Tibial nerve (tissue), 4 donors: ENCODE measurements at regions not wholly inside any gene's neighbourhood (a gene's known extent, or its start where the extent isn't known, plus 50 kb on each side); places are given as distances from the start of the nearest gene placed in this dataset.
"Not testable (repeated sequence)": the region's sequence is repeated elsewhere in the genome, so short reads cannot be mapped to it uniquely, and the experiment has no call there.

Experiments
- DNase-seq, 2 donors: peaks; one replicate each; pipeline ENCODE4 v3.0.0-alpha.2; 2019; ENCODE audit warnings: low spot score in 2 of 2
- H3K27ac ChIP-seq, 4 donors: fragments of 200-600 bp; sonication (generic) in 3 of 4; one replicate each; pipeline ENCODE4 v1.5.1; 2017 to 2019; ENCODE audit warnings: mild to moderate bottlenecking in 1 of 4
- H3K27me3 ChIP-seq, 2 donors: fragments of 200-600 bp; sonication (generic) in 1 of 2; one replicate each; pipeline versions ENCODE4 v1.5.1 to v1.6.0; 2017 to 2019
- H3K36me3 ChIP-seq, 3 donors: fragments of 200-600 bp; sonication (generic); one replicate each; pipeline ENCODE4 v1.5.1; 2018 to 2019
- H3K4me1 ChIP-seq, 4 donors: fragments of 200-600 bp; sonication (generic) in 3 of 4; one replicate each; pipeline ENCODE4 v1.5.1; 2017 to 2019
- H3K4me3 ChIP-seq, 4 donors: fragments of 200-600 bp; sonication (generic) in 3 of 4; one replicate each; pipeline ENCODE4 v1.5.1; 2017 to 2019; ENCODE audit warnings: mild to moderate bottlenecking in 1 of 4, moderate library complexity in 1 of 4
- H3K9me3 ChIP-seq, 4 donors: fragments of 200-600 bp; sonication (generic) in 3 of 4; one replicate each; pipeline ENCODE4 v1.5.1; 2017 to 2019
- CTCF ChIP-seq, 5 experiments: fragments of 200-600 bp in 3 of 5; fragments of 450-650 bp in 2 of 5; sonication (generic) in 3 of 5; IDR thresholded peaks; one replicate each; pipeline ENCODE4 v1.5.1; 2016 to 2019; ENCODE audit warnings: antibody characterized with exemption in 5 of 5, mild to moderate bottlenecking in 3 of 5, moderate library complexity in 2 of 5
- EP300 ChIP-seq, 2 donors: sonication (generic); formaldehyde crosslinking; IDR thresholded peaks; one replicate each; pipeline ENCODE4 v1.6.1; 2017; ENCODE audit warnings: antibody characterized with exemption in 2 of 2, mild to moderate bottlenecking in 1 of 2
- POLR2A ChIP-seq, 2 donors: fragments of 450-650 bp; IDR thresholded peaks; one replicate each; pipeline ENCODE4 v1.6.1; 2017; ENCODE audit warnings: antibody characterized with exemption in 2 of 2, mild to moderate bottlenecking in 2 of 2, moderate library complexity in 2 of 2
- WGBS, 2 donors: methylation state at CpG; one replicate each; pipeline ENCODE4 v1.1.5; 2018; 5-methylcytosine and 5-hydroxymethylcytosine counted together

GRCh38 chr6:56727097-56727850 is 84.6 kb upstream of the DST start:
- WGBS, 2 donors: 66 to 68% methylated on average over 4 of the region's 4 CpGs
- Histone ChIP-seq H3K27ac (no peak overlapping the region), H3K4me3 (no peak overlapping the region), H3K27me3 (no peaks in the 10 kb centered on the region), H3K9me3 (no peaks in the 10 kb centered on the region), H3K4me1 (peaks cover 0 to 53% (median 14%) of the 10 kb centered on the region in 4 donors), H3K36me3 (no peaks in the 10 kb centered on the region)
- TF ChIP-seq POLR2A (IDR thresholded peaks at IDR 0.05): no peak
- no peak for TF ChIP-seq EP300 (IDR thresholded peaks at IDR 0.05)
- no peak for DNase-seq

- H3K27ac ChIP-seq: peak overlapping the region in 1 of 4 donors; percentile 2
- no peak overlapping the region for H3K4me3 ChIP-seq
- H3K27me3 ChIP-seq: no peaks in the 10 kb centered on the region
- 52 to 73% methylated on average over 2 of the region's 2 CpGs for WGBS, 2 donors
- H3K4me1 ChIP-seq: peaks cover 0 to 39% (median 9%) of the 10 kb centered on the region in 4 donors
- H3K36me3 ChIP-seq: peaks cover 0 to 3% (median 0%) of the 10 kb centered on the region in 3 donors
- no peak for DNase-seq
- TF ChIP-seq EP300 (IDR thresholded peaks at IDR 0.05) (no peak), POLR2A (IDR thresholded peaks at IDR 0.05) (no peak), CTCF (IDR thresholded peaks at IDR 0.05) (no peak)
- no peaks in the 10 kb centered on the region for H3K9me3 ChIP-seq
Measured at GRCh38 chr6:56725254-56725653, 82.6 kb upstream of the DST start.

- TF ChIP-seq CTCF (IDR thresholded peaks at IDR 0.05) (no peak), POLR2A (IDR thresholded peaks at IDR 0.05) (no peak)
- peaks cover 0 to 36% (median 7%) of the 10 kb centered on the region in 4 donors for H3K4me1 ChIP-seq
- H3K9me3 ChIP-seq: no peaks in the 10 kb centered on the region
- WGBS, 2 donors: 34 to 36% methylated on average over 2 of the region's 2 CpGs
- peaks cover 0 to 3% (median 0%) of the 10 kb centered on the region in 3 donors for H3K36me3 ChIP-seq
- no peak overlapping the region for H3K4me3 ChIP-seq
- no peaks in the 10 kb centered on the region for H3K27me3 ChIP-seq
- DNase-seq: no peak
- H3K27ac ChIP-seq: no peak overlapping the region
Measured at GRCh38 chr6:56724455-56724854, 81.8 kb upstream of the DST start.

GRCh38 chr6:56720882-56721281 is 78.2 kb upstream of the DST start:
- DNase-seq: no peak
- Histone ChIP-seq H3K36me3 (peaks cover 0 to 3% (median 0%) of the 10 kb centered on the region in 3 donors), H3K9me3 (no peaks in the 10 kb centered on the region), H3K4me1 (peaks cover 0 to 25% (median 2%) of the 10 kb centered on the region in 4 donors), H3K27me3 (no peaks in the 10 kb centered on the region), H3K27ac (no peak overlapping the region), H3K4me3 (no peak overlapping the region)
- 95 to 99% methylated on average over 13 to 14 of the region's 25 CpGs for WGBS, 2 donors
- TF ChIP-seq POLR2A (IDR thresholded peaks at IDR 0.05) (no peak), CTCF (IDR thresholded peaks at IDR 0.05) (no peak), EP300 (IDR thresholded peaks at IDR 0.05) (no peak)

GRCh38 chr6:56720202-56720601 is 77.5 kb upstream of the DST start:
- H3K27ac ChIP-seq, H3K4me3 ChIP-seq, DNase-seq, H3K27me3 ChIP-seq, H3K9me3 ChIP-seq, H3K36me3 ChIP-seq: not testable (repeated sequence)
- peaks cover 0 to 32% (median 5%) of the 10 kb centered on the region in 4 donors for H3K4me1 ChIP-seq
- 54 to 64% methylated on average over 4 of the region's 4 CpGs for WGBS, 2 donors

- not testable (repeated sequence) for H3K9me3 ChIP-seq, H3K27me3 ChIP-seq, DNase-seq, H3K4me3 ChIP-seq, H3K36me3 ChIP-seq, H3K27ac ChIP-seq
- peaks cover 0 to 36% (median 7%) of the 10 kb centered on the region in 4 donors for H3K4me1 ChIP-seq
- WGBS, 2 donors: 84% methylated on average over 13 of the region's 13 CpGs
Measured at GRCh38 chr6:56719315-56720058, 76.8 kb upstream of the DST start.
